Dedifferentiated amniotic fluid mesenchymal stem cell (primary cell): ENCODE measurements at regions not wholly inside any gene's neighbourhood (a gene's known extent, or its start where the extent isn't known, plus 50 kb on each side); places are given as distances from the start of the nearest gene placed in this dataset.

Experiments
- DNase-seq: peaks from one replicate; pipeline ENCODE4 v3.0.0-alpha.2; 2016; ENCODE audit errors: extremely low spot score

- DNase-seq = no peak
Observed at GRCh38 chr15:93649691-93650235, 560.8 kb upstream of the RGMA start.

- DNase-seq = no peak
Observed at GRCh38 chr15:93646193-93646592, 557.2 kb upstream of the RGMA start.

- no peak for DNase-seq
Observed at GRCh38 chr15:93645594-93645993, 556.6 kb upstream of the RGMA start.

- DNase-seq = no peak
Observed at GRCh38 chr15:93644595-93644994, 555.6 kb upstream of the RGMA start.

- DNase-seq = no peak
Observed at GRCh38 chr15:93640411-93640962, 551.5 kb upstream of the RGMA start.

- DNase-seq = no peak
Observed at GRCh38 chr15:93631958-93632618, 543.1 kb upstream of the RGMA start.

- no peak for DNase-seq
Observed at GRCh38 chr15:93619597-93619996, 530.6 kb upstream of the RGMA start.

- no peak for DNase-seq
Observed at GRCh38 chr15:93617443-93617842, 528.4 kb upstream of the RGMA start.

- DNase-seq = no peak
Observed at GRCh38 chr15:93614386-93615104, 525.5 kb upstream of the RGMA start.

- no peak for DNase-seq
Observed at GRCh38 chr15:93613386-93613785, 524.4 kb upstream of the RGMA start.

GRCh38 chr15:93612953-93613352, 523.9 kb upstream of the RGMA start:
- no peak for DNase-seq

GRCh38 chr15:93610944-93611343, 521.9 kb upstream of the RGMA start:
- no peak for DNase-seq

GRCh38 chr15:93608643-93609148, 519.7 kb upstream of the RGMA start:
- DNase-seq = no peak

- DNase-seq = no peak
Observed at GRCh38 chr15:93603550-93603949, 514.5 kb upstream of the RGMA start.

GRCh38 chr15:93587059-93587521, 498.1 kb upstream of the RGMA start:
- DNase-seq = no peak

GRCh38 chr15:93585012-93585411, 496.0 kb upstream of the RGMA start:
- no peak for DNase-seq

GRCh38 chr15:93583968-93584367, 495.0 kb upstream of the RGMA start:
- DNase-seq = no peak

- no peak for DNase-seq
Observed at GRCh38 chr15:93583552-93583951, 494.5 kb upstream of the RGMA start.

GRCh38 chr15:93570527-93570926, 481.5 kb upstream of the RGMA start:
- DNase-seq = no peak

- no peak for DNase-seq
Observed at GRCh38 chr15:93566762-93567161, 477.8 kb upstream of the RGMA start.

GRCh38 chr15:93565201-93565600, 476.2 kb upstream of the RGMA start:
- no peak for DNase-seq

GRCh38 chr15:93563218-93563617, 474.2 kb upstream of the RGMA start:
- DNase-seq = no peak
